Right atrium auricular region (tissue), 2 donors: ENCODE measurements at regions not wholly inside any gene's neighbourhood (a gene's known extent, or its start where the extent isn't known, plus 50 kb on each side); places are given as distances from the start of the nearest gene placed in this dataset.

Experiments used
- DNase-seq: peaks from one replicate; pipeline ENCODE4 v3.0.0-alpha.2; 2019; ENCODE audit warnings: low spot score
- H3K27ac ChIP-seq, 2 donors: fragments of 200-600 bp; sonication (generic); 1 replicate in 1 of 2; 2 replicates in 1 of 2; pipeline ENCODE4 v1.5.1; 2016 to 2019
- H3K27me3 ChIP-seq, 2 donors: fragments of 200-600 bp; sonication (generic); one replicate each; pipeline versions ENCODE4 v1.5.1 to v1.6.0; 2017 to 2019
- H3K36me3 ChIP-seq: fragments of 200-600 bp; sonication (generic); one replicate; pipeline ENCODE4 v1.5.1; 2016
- H3K4me1 ChIP-seq, 2 donors: fragments of 200-600 bp; sonication (generic); one replicate each; pipeline versions ENCODE4 v1.5.1 to v1.6.0; 2017 to 2019
- H3K4me3 ChIP-seq, 2 donors: fragments of 200-600 bp; sonication (generic); 1 replicate in 1 of 2; 2 replicates in 1 of 2; pipeline ENCODE4 v1.5.1; 2017 to 2019; ENCODE audit warnings: mild to moderate bottlenecking in 1 of 2, moderate library complexity in 1 of 2
- H3K9me3 ChIP-seq, 2 donors: fragments of 200-600 bp; sonication (generic); one replicate each; pipeline ENCODE4 v1.5.1; 2019
- CTCF ChIP-seq, 2 donors: fragments of 200-600 bp; sonication (generic); IDR thresholded peaks; one replicate each; pipeline ENCODE4 v1.5.1; 2019; ENCODE audit warnings: antibody characterized with exemption in 2 of 2

GRCh38 chr14:71327691-71328090 is 420.4 kb downstream of the PCNX1 start:
- Histone ChIP-seq H3K4me1 (no peaks in the 10 kb centered on the region), H3K36me3 (no peaks in the 10 kb centered on the region), H3K4me3 (no peak overlapping the region), H3K27ac (no peak overlapping the region), H3K9me3 (no peaks in the 10 kb centered on the region), H3K27me3 (no peaks in the 10 kb centered on the region)
- no peak for TF ChIP-seq CTCF (IDR thresholded peaks at IDR 0.05)
- DNase-seq, result no peak

- TF ChIP-seq CTCF (IDR thresholded peaks at IDR 0.05), result no peak
- H3K9me3 ChIP-seq, result no peaks in the 10 kb centered on the region
- DNase-seq, result no peak
Measured at GRCh38 chr14:71328183-71328582, 420.9 kb downstream of the PCNX1 start.

GRCh38 chr14:71328954-71329353 is 421.7 kb downstream of the PCNX1 start:
- no peak for TF ChIP-seq CTCF (IDR thresholded peaks at IDR 0.05)
- H3K4me3 ChIP-seq, result no peak overlapping the region

More at GRCh38 chr14:71328183-71328582, 420.9 kb downstream of the PCNX1 start:
- H3K27me3 ChIP-seq, result no peaks in the 10 kb centered on the region
- no peak overlapping the region for H3K27ac ChIP-seq
- no peaks in the 10 kb centered on the region for H3K4me1 ChIP-seq
- H3K36me3 ChIP-seq, result no peaks in the 10 kb centered on the region
- no peak overlapping the region for H3K4me3 ChIP-seq

GRCh38 chr14:71331403-71331802 is 424.1 kb downstream of the PCNX1 start:
- no peak for TF ChIP-seq CTCF (IDR thresholded peaks at IDR 0.05)
- Histone ChIP-seq H3K4me3 (no peak overlapping the region), H3K27ac (no peak overlapping the region), H3K36me3 (no peaks in the 10 kb centered on the region), H3K9me3 (no peaks in the 10 kb centered on the region), H3K27me3 (no peaks in the 10 kb centered on the region), H3K4me1 (no peaks in the 10 kb centered on the region)
- DNase-seq, result no peak

More at GRCh38 chr14:71328954-71329353, 421.7 kb downstream of the PCNX1 start:
- H3K9me3 ChIP-seq, result no peaks in the 10 kb centered on the region
- H3K36me3 ChIP-seq, result no peaks in the 10 kb centered on the region
- no peak overlapping the region for H3K27ac ChIP-seq
- H3K27me3 ChIP-seq, result no peaks in the 10 kb centered on the region
- H3K4me1 ChIP-seq, result no peaks in the 10 kb centered on the region
- no peak for DNase-seq

- Histone ChIP-seq H3K9me3 (no peaks in the 10 kb centered on the region), H3K27me3 (no peaks in the 10 kb centered on the region), H3K4me3 (no peak overlapping the region), H3K27ac (no peak overlapping the region), H3K36me3 (no peaks in the 10 kb centered on the region), H3K4me1 (no peaks in the 10 kb centered on the region)
- no peak for TF ChIP-seq CTCF (IDR thresholded peaks at IDR 0.05)
- no peak for DNase-seq
Measured at GRCh38 chr14:71332476-71332875, 425.2 kb downstream of the PCNX1 start.

- no peak for DNase-seq
- Histone ChIP-seq H3K9me3 (no peaks in the 10 kb centered on the region), H3K27ac (no peak overlapping the region), H3K36me3 (no peaks in the 10 kb centered on the region), H3K27me3 (no peaks in the 10 kb centered on the region), H3K4me3 (no peak overlapping the region), H3K4me1 (no peaks in the 10 kb centered on the region)
- TF ChIP-seq CTCF (IDR thresholded peaks at IDR 0.05), result no peak
Measured at GRCh38 chr14:71333705-71334104, 426.4 kb downstream of the PCNX1 start.
